ENCODE measurements at regions not wholly inside any gene's neighbourhood (a gene's known extent, or its start where the extent isn't known, plus 50 kb on each side); places are given as distances from the start of the nearest gene placed in this dataset.
A peak's percentile ranks its signal among the peaks of the same experiment; 100 is the strongest.

DNA sequence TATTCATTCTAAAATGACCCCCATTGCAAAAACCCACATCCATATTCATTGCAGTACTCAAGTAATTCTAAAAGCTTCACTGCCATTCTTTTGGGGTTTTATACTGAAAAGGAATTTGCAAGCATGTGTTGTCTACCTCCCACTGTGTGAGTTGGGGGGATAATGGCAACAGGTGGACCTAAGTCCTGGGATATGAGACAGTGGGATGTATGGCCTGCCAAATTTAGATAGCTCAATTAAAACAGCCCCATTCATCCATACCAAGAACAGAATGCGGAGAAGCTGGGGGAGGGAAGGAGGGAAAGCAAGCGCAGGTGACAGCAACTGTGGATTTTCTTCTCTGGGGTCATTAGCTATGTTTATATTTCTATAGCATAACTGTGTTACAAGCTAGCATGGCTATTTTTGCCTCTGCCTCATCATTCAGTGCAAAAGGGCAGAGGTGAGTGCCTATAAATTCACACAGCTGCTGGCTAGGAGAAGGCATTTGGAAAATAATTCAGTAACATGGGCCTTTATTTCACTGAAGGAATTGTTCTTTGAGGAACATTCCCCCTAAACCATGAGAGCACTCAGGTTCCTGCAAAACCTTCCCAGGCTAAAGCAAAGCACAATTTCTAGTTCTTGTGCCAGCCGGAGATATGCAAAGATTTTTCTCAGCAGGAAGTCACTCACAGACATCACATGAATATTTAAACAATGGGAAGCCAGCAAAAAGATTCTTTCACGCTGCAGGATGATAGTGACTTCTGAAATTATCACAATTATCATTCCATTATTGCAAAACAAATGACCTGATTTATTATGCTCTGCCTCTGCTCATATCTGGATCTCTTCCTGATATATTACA lies 393.9 kb upstream of the ACVR2A start:
- H3K27ac ChIP-seq (ENCODE audit: low read depth, low read length) = no peak overlapping the region
- DNase-seq (ENCODE audit: low read depth) (no peak), FAIRE-seq (no peak)
- peaks cover 9% of the 10 kb centered on the region for H3K4me1 Mint-ChIP-seq (ENCODE audit: low read depth, unreplicated experiment)
- H4K20me1 ChIP-seq (ENCODE audit: insufficient read depth, low read length) = no peaks in the 10 kb centered on the region
- H3K36me3 ChIP-seq (ENCODE audit: insufficient read depth, low read length) = no peaks in the 10 kb centered on the region
- H3K27me3 ChIP-seq (ENCODE audit: insufficient read depth, low read length) = no peaks in the 10 kb centered on the region
- H3K27me3 Mint-ChIP-seq (ENCODE audit: low read depth, unreplicated experiment) = peaks cover 7% of the 10 kb centered on the region
- no peak for TF ChIP-seq CTCF (IDR thresholded peaks at IDR 0.05; ENCODE audit: insufficient read depth, low read depth, low read length)
- H3K9me3 ChIP-seq (ENCODE audit: insufficient read depth, low read depth, low read length) = no peaks in the 10 kb centered on the region
- no peaks in the 10 kb centered on the region for H3K36me3 Mint-ChIP-seq (ENCODE audit: low read depth, unreplicated experiment)
- no peak overlapping the region for H3K4me2 ChIP-seq (ENCODE audit: low read length)
- no peak overlapping the region for H3K9ac ChIP-seq (ENCODE audit: low read length)
- H3K9me3 Mint-ChIP-seq (ENCODE audit: unreplicated experiment) = peaks cover 2% of the 10 kb centered on the region
- H3K79me2 ChIP-seq (ENCODE audit: insufficient read depth, low read length) = no peaks in the 10 kb centered on the region
- no peak overlapping the region for H3K4me3 Mint-ChIP-seq (ENCODE audit: unreplicated experiment)
- H2AFZ ChIP-seq (ENCODE audit: low read depth, low read length) = no peak overlapping the region
- no peak overlapping the region for H3K27ac Mint-ChIP-seq (ENCODE audit: unreplicated experiment)
- H3K4me3 ChIP-seq (ENCODE audit: insufficient read depth, low read depth, low read length) = no peak overlapping the region
- no peaks in the 10 kb centered on the region for H3K4me1 ChIP-seq (ENCODE audit: insufficient read depth, low read length)

GRCh38 chr2:147449323-147449991 lies 395.4 kb upstream of the ACVR2A start:
- no peak overlapping the region for H3K9ac ChIP-seq (ENCODE audit: low read length)
- no peaks in the 10 kb centered on the region for H3K4me1 ChIP-seq (ENCODE audit: insufficient read depth, low read length)
- H3K9me3 ChIP-seq (ENCODE audit: insufficient read depth, low read depth, low read length) = no peaks in the 10 kb centered on the region
- no peak overlapping the region for H3K4me3 ChIP-seq (ENCODE audit: insufficient read depth, low read depth, low read length)
- no peak overlapping the region for H3K27ac Mint-ChIP-seq (ENCODE audit: unreplicated experiment)
- H3K4me2 ChIP-seq (ENCODE audit: low read length) = peak overlapping the region; percentile 19
- H3K36me3 Mint-ChIP-seq (ENCODE audit: low read depth, unreplicated experiment) = no peaks in the 10 kb centered on the region
- H3K4me3 Mint-ChIP-seq (ENCODE audit: unreplicated experiment) = no peak overlapping the region
- no peak overlapping the region for H2AFZ ChIP-seq (ENCODE audit: low read depth, low read length)
- H3K27ac ChIP-seq (ENCODE audit: low read depth, low read length) = no peak overlapping the region
- H3K9me3 Mint-ChIP-seq (ENCODE audit: unreplicated experiment) = no peaks in the 10 kb centered on the region
- DNase-seq (ENCODE audit: low read depth) = peak; percentile 17
- FAIRE-seq = no peak
- H3K79me2 ChIP-seq (ENCODE audit: insufficient read depth, low read length) = no peaks in the 10 kb centered on the region
- peaks cover 5% of the 10 kb centered on the region for H3K27me3 Mint-ChIP-seq (ENCODE audit: low read depth, unreplicated experiment)
- no peaks in the 10 kb centered on the region for H4K20me1 ChIP-seq (ENCODE audit: insufficient read depth, low read length)
- no peaks in the 10 kb centered on the region for H3K36me3 ChIP-seq (ENCODE audit: insufficient read depth, low read length)
- peaks cover 9% of the 10 kb centered on the region for H3K4me1 Mint-ChIP-seq (ENCODE audit: low read depth, unreplicated experiment)
- no peaks in the 10 kb centered on the region for H3K27me3 ChIP-seq (ENCODE audit: insufficient read depth, low read length)
- no peak for TF ChIP-seq CTCF (IDR thresholded peaks at IDR 0.05; ENCODE audit: insufficient read depth, low read depth, low read length)
- TF ChIP-seq EZH2 (IDR thresholded peaks at IDR 0.05; ENCODE audit: insufficient read depth, low read length) = no peak

DNA sequence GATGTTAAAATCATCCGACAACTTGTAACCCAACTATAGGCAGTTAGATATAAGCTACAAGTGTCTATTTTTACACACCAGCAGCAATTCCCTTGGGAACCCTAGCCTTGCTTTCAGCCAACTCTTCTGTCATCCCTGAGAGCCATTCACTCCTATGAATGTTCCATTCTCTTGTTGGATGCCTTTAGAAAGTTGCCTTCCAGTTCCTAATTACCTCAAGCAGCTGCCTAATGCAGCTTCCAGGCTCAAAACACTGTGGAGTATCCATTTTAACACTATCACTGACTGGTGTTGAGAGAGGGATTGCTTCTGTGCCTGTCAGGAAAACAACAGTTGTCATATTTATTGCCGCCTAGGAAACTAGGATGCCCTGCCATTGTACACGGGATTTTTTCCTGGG lies 402.0 kb upstream of the ACVR2A start:
- H3K4me1 ChIP-seq (ENCODE audit: insufficient read depth, low read length) = no peaks in the 10 kb centered on the region
- no peaks in the 10 kb centered on the region for H3K79me2 ChIP-seq (ENCODE audit: insufficient read depth, low read length)
- no peaks in the 10 kb centered on the region for H3K9me3 Mint-ChIP-seq (ENCODE audit: unreplicated experiment)
- H3K36me3 Mint-ChIP-seq (ENCODE audit: low read depth, unreplicated experiment) = no peaks in the 10 kb centered on the region
- FAIRE-seq (no peak), DNase-seq (ENCODE audit: low read depth) (no peak)
- TF ChIP-seq EZH2 (IDR thresholded peaks at IDR 0.05; ENCODE audit: insufficient read depth, low read length) = no peak
- TF ChIP-seq CTCF (IDR thresholded peaks at IDR 0.05; ENCODE audit: insufficient read depth, low read depth, low read length) = no peak
- no peaks in the 10 kb centered on the region for H3K27me3 ChIP-seq (ENCODE audit: insufficient read depth, low read length)
- H2AFZ ChIP-seq (ENCODE audit: low read depth, low read length) = no peak overlapping the region
- H3K4me1 Mint-ChIP-seq (ENCODE audit: low read depth, unreplicated experiment) = no peaks in the 10 kb centered on the region
- no peaks in the 10 kb centered on the region for H3K9me3 ChIP-seq (ENCODE audit: insufficient read depth, low read depth, low read length)
- no peak overlapping the region for H3K4me2 ChIP-seq (ENCODE audit: low read length)
- H3K27me3 Mint-ChIP-seq (ENCODE audit: low read depth, unreplicated experiment) = no peaks in the 10 kb centered on the region
- no peaks in the 10 kb centered on the region for H3K36me3 ChIP-seq (ENCODE audit: insufficient read depth, low read length)
- H3K27ac Mint-ChIP-seq (ENCODE audit: unreplicated experiment) = no peak overlapping the region
- H3K4me3 Mint-ChIP-seq (ENCODE audit: unreplicated experiment) = no peak overlapping the region
- H4K20me1 ChIP-seq (ENCODE audit: insufficient read depth, low read length) = no peaks in the 10 kb centered on the region
- no peak overlapping the region for H3K27ac ChIP-seq (ENCODE audit: low read depth, low read length)
- H3K4me3 ChIP-seq (ENCODE audit: insufficient read depth, low read depth, low read length) = no peak overlapping the region
- no peak overlapping the region for H3K9ac ChIP-seq (ENCODE audit: low read length)

Data from astrocyte (in vitro differentiated cells and primary cell).